Dermis blood vessel endothelial cell (primary cell): ENCODE measurements at regions not wholly inside any gene's neighbourhood (a gene's known extent, or its start where the extent isn't known, plus 50 kb on each side); places are given as distances from the start of the nearest gene placed in this dataset.

ENCODE experiments used
- DNase-seq: peaks from one replicate; pipeline ENCODE4 v3.0.0; 2010

GRCh38 chrX:38992441-38993096 lies 191.3 kb downstream of the MID1IP1 start:
- DNase-seq = no peak

GRCh38 chrX:38993500-38993899 lies 192.2 kb downstream of the MID1IP1 start:
- DNase-seq = no peak

DNA sequence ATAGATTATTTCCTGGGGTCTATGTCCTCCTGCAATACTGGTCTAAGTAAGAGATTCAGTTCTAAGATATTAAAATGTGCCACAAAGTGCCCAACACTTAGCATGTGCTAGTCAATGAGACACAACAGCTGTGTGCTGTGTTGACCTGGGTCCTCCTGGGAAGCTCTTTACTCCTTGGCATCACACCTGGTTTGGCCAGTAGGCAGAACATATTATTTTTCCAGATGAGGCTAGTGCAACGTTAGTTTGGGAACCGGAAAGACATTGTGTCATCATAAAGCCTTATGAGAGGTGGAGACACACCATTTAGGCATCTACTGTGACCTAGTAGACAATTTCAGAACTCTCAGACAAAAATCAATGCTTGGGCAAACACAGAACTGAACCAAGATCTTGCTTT lies 197.8 kb downstream of the MID1IP1 start:
- no peak for DNase-seq

DNA sequence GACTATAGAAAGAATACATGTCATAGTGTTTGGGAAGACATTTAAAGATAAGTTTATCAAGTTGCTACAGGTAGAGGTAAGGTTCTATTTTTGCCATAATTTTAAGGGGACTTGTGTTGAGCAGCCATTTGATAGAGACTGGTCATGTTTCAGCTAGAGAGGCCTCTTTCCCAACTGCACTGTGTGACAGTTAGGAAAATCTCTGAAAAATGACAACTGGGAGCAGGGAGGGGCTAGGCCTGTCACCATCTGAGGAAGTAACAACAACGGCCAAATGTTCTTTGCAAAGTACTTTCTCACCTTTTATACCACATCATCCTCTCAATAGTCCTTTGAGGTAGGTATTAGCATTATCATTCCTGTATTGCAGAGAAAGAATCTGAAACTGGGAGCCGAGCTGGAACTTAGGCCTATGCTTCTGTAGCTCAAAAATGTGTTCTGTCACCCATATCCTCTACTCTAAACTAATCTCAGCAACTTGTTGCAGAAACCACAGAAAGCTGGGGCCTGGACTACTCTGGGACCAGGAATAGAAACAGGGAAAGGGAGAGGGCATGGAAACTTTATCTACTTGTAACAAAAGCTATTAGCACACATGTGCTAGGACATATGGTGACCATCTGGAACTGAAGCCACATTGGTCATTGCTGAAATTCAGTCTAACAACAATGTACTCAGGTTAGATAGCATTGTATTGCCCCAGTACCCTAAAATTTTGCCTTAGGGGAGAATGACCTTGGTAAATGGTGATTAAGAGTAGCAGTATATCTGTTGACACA lies 198.9 kb downstream of the MID1IP1 start:
- DNase-seq = no peak

DNA sequence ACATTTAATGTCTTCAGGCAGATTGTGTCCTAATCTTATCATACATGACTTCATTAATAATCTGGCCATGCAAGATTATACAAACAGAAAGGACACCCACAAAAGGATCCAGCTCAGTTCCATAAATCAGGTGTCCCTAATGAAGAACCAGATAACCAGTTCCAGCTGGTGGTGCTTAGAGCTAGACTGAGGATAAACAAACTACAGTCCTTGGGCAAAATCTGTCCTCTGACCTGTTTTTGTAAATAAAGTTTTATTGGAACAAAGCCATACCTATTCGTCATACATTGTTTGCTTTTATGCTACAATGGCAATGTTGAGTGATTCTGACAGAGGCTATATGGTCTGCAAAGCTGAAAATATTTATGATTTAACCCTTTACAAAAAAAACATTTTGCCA lies 199.5 kb downstream of the MID1IP1 start:
- DNase-seq = no peak

DNA sequence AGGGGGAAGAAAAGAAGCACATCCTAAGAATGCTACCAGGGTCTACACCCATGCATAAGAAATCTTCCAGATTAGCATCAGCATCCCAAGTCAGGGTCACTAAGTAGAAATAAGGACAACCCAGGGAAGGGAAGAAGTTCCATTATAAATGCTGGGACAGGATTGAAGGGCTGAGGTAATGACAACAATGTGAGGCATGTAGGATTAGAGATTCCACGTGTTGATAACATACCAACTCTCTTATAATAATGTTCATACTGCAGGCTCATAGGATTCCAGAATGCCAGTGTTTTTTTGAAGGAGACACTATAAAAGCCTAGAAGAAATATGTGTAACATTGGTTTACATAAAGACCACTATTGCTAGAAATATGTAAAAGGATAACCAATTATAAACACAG lies 201.2 kb downstream of the MID1IP1 start:
- no peak for DNase-seq

DNA sequence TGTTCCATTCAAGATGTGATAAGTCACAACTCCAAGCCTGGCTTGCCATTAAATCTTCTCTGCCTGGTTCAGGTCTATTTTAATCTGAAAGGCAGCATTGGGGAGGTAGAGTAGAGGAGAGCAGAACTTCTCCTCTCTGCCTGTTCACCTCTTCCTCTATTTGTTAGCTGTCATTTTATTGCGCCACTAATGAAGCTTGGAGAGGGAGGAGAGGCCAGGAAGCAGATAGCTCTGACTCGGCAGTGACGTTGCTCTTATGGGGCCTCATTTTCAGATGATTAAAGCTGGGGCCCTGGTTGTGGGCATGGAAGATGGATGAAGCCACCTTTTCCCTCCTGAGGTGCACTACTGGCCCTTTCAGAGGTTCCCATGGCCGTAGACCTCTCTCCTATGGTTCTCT lies 207.3 kb downstream of the MID1IP1 start:
- no peak for DNase-seq

DNA sequence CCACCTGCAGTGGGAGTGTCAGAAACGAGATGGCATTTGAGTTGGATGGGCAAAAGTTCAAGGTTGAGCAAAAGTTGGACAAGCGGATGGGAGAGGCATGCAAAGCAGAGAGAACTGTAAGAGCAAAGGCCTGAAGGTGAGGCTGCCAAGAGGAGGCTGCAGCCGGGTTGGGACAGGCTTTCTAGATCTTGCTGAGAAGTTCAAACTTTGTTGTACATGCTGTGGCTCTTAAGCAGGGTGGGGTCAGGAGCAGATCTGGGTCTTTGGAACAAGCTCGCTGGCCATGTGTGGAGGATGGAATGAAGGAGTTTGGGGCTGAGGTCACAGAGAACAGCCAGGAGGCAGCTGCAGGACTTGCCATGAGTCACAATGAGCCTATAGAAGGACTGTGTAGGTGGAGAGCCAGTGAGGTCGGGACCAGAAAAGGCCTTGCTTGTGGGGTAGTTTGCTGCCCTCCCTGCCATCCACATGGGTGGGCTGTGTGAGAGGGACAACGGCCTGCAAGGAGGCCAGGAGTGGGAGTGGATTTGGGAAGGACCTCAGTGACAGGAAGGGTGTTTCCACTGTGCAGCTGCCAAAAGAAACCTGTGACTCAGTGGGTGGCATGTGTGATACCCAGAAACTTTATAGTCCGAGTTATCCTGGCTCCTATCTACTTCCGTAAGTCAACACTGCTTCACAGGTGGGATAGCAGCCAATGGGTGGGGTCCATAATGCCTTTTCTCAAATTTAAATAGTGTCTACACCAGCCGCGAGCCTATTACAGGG lies 210.4 kb downstream of the MID1IP1 start:
- DNase-seq = no peak

DNA sequence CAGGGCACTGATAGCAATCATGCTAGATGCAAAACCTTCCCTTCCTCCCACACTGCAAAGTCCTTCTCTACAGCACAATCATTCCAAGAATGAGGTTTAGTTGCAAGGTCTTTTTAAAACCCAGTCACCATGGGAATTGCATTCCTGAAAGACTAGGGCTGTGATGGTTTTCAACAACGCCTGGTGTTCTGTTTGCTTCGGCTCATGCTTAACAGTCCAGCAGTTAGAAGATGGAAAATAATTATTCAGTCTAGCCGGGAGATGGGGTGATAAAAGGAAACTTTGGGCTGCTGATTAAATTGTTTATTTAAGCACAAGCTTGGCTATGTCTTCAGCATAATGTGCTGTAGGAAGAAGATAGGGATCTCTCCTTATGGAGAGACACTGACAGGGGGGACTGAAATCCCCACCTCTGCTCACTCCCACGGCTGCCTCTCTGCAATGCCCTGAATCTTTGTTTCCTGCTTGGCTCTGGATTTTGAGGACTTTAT lies 211.4 kb downstream of the MID1IP1 start:
- no peak for DNase-seq

DNA sequence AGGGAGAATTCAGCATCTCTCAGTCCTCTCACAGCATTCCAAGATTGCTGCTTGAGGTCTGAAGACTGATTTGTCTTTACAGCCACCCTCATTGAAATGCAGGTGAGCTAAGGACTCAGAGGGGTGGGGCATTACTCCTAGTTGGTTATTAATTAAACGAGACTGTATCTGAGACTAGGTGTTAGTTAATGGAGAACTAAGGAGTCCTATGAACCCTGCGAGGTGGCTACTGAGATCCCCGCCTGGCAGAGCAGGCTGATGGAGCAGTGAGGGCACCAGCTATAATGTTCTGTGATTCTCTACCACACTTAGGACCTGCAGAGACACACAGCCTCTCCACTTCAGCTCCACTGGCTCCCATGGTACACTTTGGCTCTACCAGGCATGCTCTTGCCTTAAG lies 215.3 kb downstream of the MID1IP1 start:
- DNase-seq = no peak

DNA sequence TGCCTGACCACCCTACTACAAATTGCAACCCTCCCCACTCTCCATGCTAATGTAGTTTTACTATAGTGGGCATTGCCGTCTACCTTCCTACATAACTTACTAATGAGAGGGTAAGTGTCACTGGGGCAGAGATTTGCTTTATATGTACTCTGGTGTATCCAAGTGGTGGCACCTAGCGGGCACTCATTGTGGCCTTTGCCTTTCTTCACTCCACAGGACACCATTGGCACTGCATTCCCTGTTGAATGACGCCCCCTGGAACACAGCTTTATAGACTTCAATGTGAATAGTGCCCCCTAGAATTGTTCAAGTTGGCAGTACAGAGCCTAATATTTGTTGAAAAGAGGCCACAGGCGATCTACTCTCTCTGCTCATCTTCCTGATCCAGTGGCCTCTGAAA lies 215.8 kb downstream of the MID1IP1 start:
- DNase-seq = no peak

DNA sequence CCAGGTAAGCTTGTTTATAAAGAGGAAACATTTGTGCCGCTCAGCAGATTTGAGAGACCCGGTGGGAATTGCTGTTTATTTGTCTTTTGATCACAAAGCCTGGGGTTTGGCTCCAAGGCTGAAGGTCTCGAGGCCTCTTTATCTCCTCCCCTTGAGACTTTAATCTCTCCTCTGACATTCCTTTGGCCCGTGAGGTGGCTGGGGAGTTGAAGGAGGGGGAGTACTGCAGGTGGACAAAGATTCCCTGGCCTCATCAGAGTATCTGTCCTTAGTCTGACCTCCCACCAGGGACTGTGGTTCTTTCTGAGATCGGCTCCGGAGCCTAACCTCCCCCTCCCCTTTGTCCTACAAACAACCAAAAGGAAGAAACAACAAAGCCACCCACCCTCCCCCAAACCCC lies 216.5 kb downstream of the MID1IP1 start:
- DNase-seq = no peak

- no peak for DNase-seq
These were observed 217.3 kb downstream of the MID1IP1 start for GRCh38 chrX:39018541-39018940.

DNA sequence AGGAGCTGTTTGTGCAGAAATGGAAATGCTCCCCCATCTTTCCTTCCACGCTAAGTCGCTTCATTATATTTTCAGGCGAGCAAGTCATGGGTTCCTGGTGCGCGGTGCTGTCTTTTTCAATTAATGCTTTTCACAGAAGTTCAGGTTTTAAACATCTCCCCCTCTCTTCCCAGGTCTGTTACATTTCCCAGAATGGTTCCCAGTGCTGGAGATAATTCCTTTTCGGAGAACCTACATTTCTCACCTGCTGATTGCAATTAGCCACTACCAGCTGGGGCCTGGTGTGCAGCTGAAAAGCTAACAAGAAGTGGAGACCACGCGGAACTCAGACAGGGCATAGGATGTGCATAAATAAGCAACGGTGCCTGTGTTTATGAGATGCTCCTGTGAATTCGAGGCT lies 217.8 kb downstream of the MID1IP1 start:
- no peak for DNase-seq

GRCh38 chrX:39020051-39020669 lies 218.9 kb downstream of the MID1IP1 start:
- no peak for DNase-seq

GRCh38 chrX:39022106-39022505 lies 220.8 kb downstream of the MID1IP1 start:
- no peak for DNase-seq

GRCh38 chrX:39029221-39029620 lies 228.0 kb downstream of the MID1IP1 start:
- DNase-seq = no peak

DNA sequence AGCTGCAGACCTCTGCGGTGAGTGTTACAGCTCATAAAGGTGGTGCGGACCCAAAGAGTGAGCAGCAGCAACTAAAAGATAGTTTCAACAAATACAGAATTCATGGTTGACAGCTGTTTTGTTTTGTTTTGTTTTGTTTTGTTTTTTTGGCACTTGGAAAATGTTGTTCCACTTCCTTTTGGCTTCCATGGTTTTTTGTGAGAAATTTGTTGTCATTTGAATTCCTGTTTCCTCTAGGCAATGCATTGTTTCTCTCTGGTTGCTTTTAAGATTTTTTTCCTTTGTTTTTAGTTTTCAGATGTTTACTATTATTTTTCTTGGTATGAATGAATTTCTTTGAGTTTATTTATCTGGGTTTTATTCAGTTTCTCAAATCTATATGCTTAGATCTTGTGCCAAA lies 229.4 kb downstream of the MID1IP1 start:
- no peak for DNase-seq

- no peak for DNase-seq
These were observed 238.6 kb downstream of the MID1IP1 start for GRCh38 chrX:39039890-39040289.

DNA sequence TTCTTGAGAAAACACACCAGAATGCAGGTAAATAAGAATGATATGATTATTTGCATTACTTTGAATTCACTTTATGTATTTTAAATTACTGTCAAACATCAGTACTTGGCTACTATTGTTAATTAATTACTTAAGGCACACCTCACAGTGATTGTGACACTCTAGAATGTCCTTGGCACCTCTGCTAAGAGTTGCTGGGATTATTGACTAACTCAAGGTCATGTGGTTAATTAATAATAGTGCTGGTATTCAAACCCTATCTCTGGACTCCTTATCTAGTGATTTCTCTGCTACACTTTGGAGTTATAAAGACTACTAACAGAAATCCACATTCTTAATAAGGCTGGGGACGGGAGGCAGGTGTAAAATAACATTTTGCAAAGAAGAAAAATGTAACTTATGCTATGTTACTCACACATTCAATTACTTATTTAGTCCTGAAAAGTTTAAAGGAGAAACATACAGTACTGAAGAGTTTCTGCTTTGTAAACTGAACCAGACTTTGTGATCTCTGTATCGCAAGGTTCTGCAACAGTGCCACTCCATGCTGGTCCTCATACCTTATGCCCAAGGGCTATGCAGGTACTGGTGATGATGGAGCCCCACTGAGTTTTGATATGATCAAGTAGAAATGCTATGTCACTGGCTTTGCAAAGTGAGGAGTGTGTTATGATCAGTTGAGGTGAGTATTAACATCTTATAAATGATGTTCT lies 242.7 kb downstream of the MID1IP1 start:
- no peak for DNase-seq

DNA sequence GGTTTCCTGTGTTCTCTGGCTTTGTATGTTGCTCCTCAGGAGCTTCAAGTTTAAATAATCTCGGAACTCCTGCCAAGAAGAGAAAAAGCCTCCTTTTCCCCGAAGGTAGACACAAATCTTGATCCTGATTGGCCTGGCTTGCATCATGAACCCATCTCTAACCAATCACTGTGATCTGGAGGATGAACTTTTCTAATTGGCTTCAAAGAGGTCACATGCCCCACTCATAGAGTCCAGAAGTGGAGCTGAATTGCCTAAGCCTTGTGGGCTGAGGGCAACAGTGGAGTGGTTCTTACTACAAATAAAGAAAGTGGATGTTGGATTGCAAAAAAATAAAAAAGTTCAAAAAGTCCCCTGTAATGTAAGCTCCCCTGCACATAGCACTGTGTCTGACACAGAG lies 245.9 kb downstream of the MID1IP1 start:
- no peak for DNase-seq

DNA sequence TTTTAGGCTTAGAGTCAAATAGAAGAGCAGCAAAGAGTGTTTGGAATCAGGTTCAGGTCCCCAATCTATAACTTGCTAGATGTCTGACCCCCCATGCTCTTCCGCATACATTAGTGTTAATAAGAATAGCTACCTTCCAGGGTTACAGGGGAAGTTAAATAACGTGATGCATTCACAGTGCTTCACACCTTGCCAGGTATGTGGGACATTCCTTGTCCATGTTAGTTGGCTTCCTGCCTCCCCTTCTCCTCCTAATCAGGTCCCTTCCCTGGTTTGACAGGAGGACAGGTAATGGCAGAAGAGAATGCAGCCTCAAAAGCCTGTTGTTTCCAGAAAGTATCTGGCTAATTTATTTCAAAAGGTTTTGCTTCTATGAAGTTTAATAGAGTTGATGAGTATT lies 248.7 kb downstream of the MID1IP1 start:
- no peak for DNase-seq

DNA sequence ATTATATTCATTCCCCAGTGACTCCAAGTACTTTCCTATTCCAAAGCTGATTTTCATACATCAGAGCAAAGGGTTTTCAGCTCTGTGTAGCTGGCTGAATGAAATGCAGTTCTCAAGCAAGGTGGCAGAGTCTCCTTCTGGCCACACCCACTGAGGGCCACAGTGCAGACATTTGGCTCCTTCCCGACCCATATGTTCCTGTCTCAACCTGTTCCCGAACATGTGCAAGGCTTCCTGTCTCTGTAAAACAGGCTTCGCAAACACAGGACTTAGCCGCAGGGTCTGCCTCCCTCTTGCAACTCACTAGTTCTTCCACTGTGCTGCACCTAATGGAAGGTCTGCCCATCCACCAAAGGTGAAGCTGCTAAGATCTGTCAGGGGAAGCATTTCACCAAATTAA lies 249.2 kb downstream of the MID1IP1 start:
- no peak for DNase-seq
